ENCODE measurements at regions not wholly inside any gene's neighbourhood (a gene's known extent, or its start where the extent isn't known, plus 50 kb on each side); places are given as distances from the start of the nearest gene placed in this dataset.

GRCh38 chr7:380139-380485 is 90.1 kb downstream of the FOXL3 start:
- DNase-seq (no peak), ATAC-seq (no peak)
- BruUV-seq (replicated peaks) = no TSS peak
- H3K9me3 ChIP-seq (ENCODE audit: low read length) = peaks cover 11% of the 10 kb centered on the region
- no peak overlapping the region for H3K4me2 ChIP-seq (ENCODE audit: low read length)
- no peaks in the 10 kb centered on the region for H3K36me3 ChIP-seq (ENCODE audit: low read depth, low read length)
- ChIA-PET CTCF (no interaction called here), POLR2A (ENCODE audit: unreplicated experiment) (no interaction called here)
- H2AFZ ChIP-seq (ENCODE audit: low read length) = no peak overlapping the region
- no peaks in the 10 kb centered on the region for H3K4me1 ChIP-seq (ENCODE audit: insufficient read depth, low read length)
- H3K9ac ChIP-seq (ENCODE audit: low read length) = no peak overlapping the region
- no peaks in the 10 kb centered on the region for H3K9me2 ChIP-seq (replicated peaks; ENCODE audit: low read length)
- TF ChIP-seq EZH2 (IDR thresholded peaks at IDR 0.05; ENCODE audit: low read length, unreplicated experiment) (no peak), EZH2phosphoT487 (IDR thresholded peaks at IDR 0.05; ENCODE audit: borderline replicate concordance, low read length) (no peak), CTCF (conservative IDR thresholded peaks at IDR 0.05; ENCODE audit: low read depth, low read length) (no peak)
- no peaks in the 10 kb centered on the region for H3K27me3 ChIP-seq (ENCODE audit: low read length)
- H3K27ac ChIP-seq (ENCODE audit: low read length) = no peak overlapping the region
- no peaks in the 10 kb centered on the region for H3F3A ChIP-seq (ENCODE audit: low read length, unreplicated experiment)
- intact Hi-C loops (cut with micrococcal nuclease) = no loop called here
- H3K4me3 ChIP-seq (ENCODE audit: low read length) = no peak overlapping the region
- no peaks in the 10 kb centered on the region for H4K20me1 ChIP-seq (ENCODE audit: low read length)
- no peaks in the 10 kb centered on the region for H3K79me2 ChIP-seq (ENCODE audit: low read length)

- TF ChIP-seq CTCF (conservative IDR thresholded peaks at IDR 0.05; ENCODE audit: low read depth, low read length) (no peak), EZH2phosphoT487 (IDR thresholded peaks at IDR 0.05; ENCODE audit: borderline replicate concordance, low read length) (no peak), EZH2 (IDR thresholded peaks at IDR 0.05; ENCODE audit: low read length, unreplicated experiment) (no peak)
- intact Hi-C loops (cut with micrococcal nuclease) = no loop called here
- H3F3A ChIP-seq (ENCODE audit: low read length, unreplicated experiment) = no peaks in the 10 kb centered on the region
- peaks cover 11% of the 10 kb centered on the region for H3K9me3 ChIP-seq (ENCODE audit: low read length)
- no peaks in the 10 kb centered on the region for H3K9me2 ChIP-seq (replicated peaks; ENCODE audit: low read length)
- ChIA-PET POLR2A (ENCODE audit: unreplicated experiment) (no interaction called here), CTCF (no interaction called here)
- ATAC-seq (no peak), DNase-seq (no peak)
- H2AFZ ChIP-seq (ENCODE audit: low read length) = no peak overlapping the region
- H3K4me1 ChIP-seq (ENCODE audit: insufficient read depth, low read length) = no peaks in the 10 kb centered on the region
- no peaks in the 10 kb centered on the region for H3K27me3 ChIP-seq (ENCODE audit: low read length)
- no peaks in the 10 kb centered on the region for H3K79me2 ChIP-seq (ENCODE audit: low read length)
- no TSS peak for BruUV-seq (replicated peaks)
- H3K9ac ChIP-seq (ENCODE audit: low read length) = no peak overlapping the region
- no peaks in the 10 kb centered on the region for H4K20me1 ChIP-seq (ENCODE audit: low read length)
- H3K4me3 ChIP-seq (ENCODE audit: low read length) = no peak overlapping the region
- H3K4me2 ChIP-seq (ENCODE audit: low read length) = no peak overlapping the region
- H3K36me3 ChIP-seq (ENCODE audit: low read depth, low read length) = no peaks in the 10 kb centered on the region
- no peak overlapping the region for H3K27ac ChIP-seq (ENCODE audit: low read length)
These were observed 90.8 kb downstream of the FOXL3 start for GRCh38 chr7:380711-381210.

GRCh38 chr7:381211-382042 is 91.5 kb downstream of the FOXL3 start:
- Histone ChIP-seq H4K20me1 (ENCODE audit: low read length) (no peaks in the 10 kb centered on the region), H3K4me1 (ENCODE audit: insufficient read depth, low read length) (no peaks in the 10 kb centered on the region), H2AFZ (ENCODE audit: low read length) (no peak overlapping the region), H3K9me3 (ENCODE audit: low read length) (peaks cover 11% of the 10 kb centered on the region), H3K4me3 (ENCODE audit: low read length) (no peak overlapping the region), H3K9me2 (replicated peaks; ENCODE audit: low read length) (no peaks in the 10 kb centered on the region), H3K9ac (ENCODE audit: low read length) (no peak overlapping the region), H3K27ac (ENCODE audit: low read length) (no peak overlapping the region), H3K36me3 (ENCODE audit: low read depth, low read length) (no peaks in the 10 kb centered on the region), H3K27me3 (ENCODE audit: low read length) (no peaks in the 10 kb centered on the region), H3F3A (ENCODE audit: low read length, unreplicated experiment) (no peaks in the 10 kb centered on the region), H3K79me2 (ENCODE audit: low read length) (no peaks in the 10 kb centered on the region), H3K4me2 (ENCODE audit: low read length) (no peak overlapping the region)
- intact Hi-C loops (cut with micrococcal nuclease) = no loop called here
- BruUV-seq (replicated peaks) = no TSS peak
- CTCF ChIA-PET = no interaction called here
- ATAC-seq (no peak), DNase-seq (no peak)
- POLR2A ChIA-PET (ENCODE audit: unreplicated experiment) = no interaction called here
- TF ChIP-seq CTCF (conservative IDR thresholded peaks at IDR 0.05; ENCODE audit: low read depth, low read length) = no peak
- no peak for TF ChIP-seq EZH2 (IDR thresholded peaks at IDR 0.05; ENCODE audit: low read length, unreplicated experiment)
- no peak for TF ChIP-seq EZH2phosphoT487 (IDR thresholded peaks at IDR 0.05; ENCODE audit: borderline replicate concordance, low read length)
